ENCODE measurements at regions not wholly inside any gene's neighbourhood (a gene's known extent, or its start where the extent isn't known, plus 50 kb on each side); places are given as distances from the start of the nearest gene placed in this dataset.

DNA sequence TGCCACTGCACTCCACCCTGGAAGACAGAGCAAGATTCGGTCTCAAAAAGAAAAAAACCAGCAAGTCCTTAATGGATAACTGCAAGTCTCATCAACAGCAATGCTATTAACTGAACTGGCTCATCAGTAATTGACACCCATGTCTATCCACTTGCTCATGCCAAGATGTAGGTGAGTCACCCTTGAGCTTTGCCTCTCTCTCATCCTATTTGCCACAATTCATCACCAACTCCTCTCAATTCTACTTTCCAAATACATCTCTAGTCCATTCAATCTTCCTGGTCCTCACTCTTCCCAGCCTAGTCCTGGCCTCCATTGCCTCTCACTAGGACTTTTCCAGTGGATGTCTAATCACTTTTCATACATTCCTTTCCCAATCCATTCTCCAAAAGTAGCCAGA is 103.7 kb upstream of the PRMT6 start:
- DNase-seq, result no peak

DNA sequence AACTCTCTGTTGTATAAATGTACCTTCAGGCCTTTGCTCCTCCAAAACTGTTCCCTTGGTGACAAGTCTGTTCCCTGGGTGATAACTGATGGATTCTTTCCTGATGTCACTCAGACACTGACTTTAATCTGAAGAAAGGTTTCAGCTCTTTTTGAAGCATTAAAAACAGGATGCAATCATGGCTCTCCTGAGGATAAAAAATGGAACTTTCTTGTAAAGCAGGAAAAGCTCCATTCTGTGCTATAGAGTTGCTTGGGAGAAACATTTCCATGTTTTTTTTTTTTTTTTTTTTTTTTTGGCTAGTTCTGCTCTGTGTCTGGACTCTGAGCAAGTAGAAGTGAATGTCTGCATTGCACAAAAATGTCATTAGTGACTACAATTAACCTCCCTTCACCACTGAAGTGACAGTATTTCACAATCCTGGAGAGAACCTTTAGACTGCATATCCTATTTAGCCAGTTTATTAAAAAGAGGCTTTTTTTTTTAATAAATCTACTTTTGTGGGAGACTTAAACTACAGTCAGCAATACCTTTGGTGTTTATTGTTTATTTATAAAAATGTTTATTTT is 101.7 kb upstream of the PRMT6 start:
- no peak for DNase-seq

DNA sequence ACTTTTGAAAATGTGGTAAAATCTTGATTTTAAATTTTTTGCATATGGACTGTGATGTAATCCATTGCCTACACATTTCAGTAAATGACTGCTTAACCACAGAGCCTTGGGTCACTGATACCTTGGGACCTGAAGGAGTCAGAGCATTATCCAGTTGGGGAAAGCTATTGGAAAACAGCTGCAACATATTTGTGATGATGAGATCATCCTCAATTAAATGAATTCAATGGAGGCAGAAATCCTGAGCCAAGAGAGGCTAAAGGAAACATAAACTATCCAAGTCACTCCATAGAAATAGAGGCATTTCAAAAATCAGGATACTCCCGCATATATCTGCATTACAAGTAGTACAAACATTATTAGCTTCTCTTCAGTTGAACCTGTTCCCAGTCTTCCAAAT is 99.8 kb upstream of the PRMT6 start:
- no peak for DNase-seq

DNA sequence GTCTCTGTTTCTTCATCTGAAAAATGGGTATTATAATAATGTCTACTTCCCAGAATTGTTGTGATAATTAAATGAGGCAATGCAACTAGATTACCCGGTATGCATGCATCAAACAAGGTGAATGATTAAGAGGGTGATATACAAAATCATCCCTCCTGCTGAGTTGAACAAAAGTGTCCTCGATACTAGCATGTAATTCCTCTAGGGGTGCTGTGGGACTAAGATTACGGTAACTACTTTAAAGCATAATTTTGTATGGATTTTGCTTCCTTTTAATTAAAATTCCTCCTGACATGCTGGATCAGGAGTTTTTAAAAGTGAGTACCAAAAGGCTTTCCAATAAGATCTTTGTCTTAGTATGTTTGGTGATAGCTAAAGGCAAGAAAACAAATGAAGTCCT is 98.7 kb upstream of the PRMT6 start:
- no peak for DNase-seq

DNA sequence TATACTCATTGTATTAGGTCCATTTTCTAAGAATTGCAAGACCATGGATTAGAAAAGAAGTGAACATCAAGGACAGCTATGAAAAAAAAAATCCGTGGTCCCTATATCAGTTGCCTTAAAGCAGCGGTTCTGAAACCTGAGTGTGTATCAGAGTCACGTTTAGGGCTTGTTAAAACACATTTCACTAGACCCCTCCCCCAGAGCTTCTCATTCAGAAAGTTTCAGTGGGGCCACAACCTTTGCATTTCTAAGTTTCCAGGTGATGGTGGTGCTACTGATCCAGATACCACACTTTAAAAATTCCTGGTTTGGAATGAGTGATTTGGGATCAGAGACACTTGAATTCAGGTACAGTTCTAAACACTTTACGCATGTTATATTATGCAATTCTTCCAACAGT is 96.1 kb upstream of the PRMT6 start:
- no peak for DNase-seq

- DNase-seq, result no peak
These were observed 94.8 kb upstream of the PRMT6 start for GRCh38 chr1:106961646-106962045.

- DNase-seq, result no peak
These were observed 93.9 kb upstream of the PRMT6 start for GRCh38 chr1:106962591-106962990.

GRCh38 chr1:106964495-106964894 is 92.0 kb upstream of the PRMT6 start:
- DNase-seq, result no peak

GRCh38 chr1:106968644-106969043 is 87.8 kb upstream of the PRMT6 start:
- DNase-seq, result no peak

DNA sequence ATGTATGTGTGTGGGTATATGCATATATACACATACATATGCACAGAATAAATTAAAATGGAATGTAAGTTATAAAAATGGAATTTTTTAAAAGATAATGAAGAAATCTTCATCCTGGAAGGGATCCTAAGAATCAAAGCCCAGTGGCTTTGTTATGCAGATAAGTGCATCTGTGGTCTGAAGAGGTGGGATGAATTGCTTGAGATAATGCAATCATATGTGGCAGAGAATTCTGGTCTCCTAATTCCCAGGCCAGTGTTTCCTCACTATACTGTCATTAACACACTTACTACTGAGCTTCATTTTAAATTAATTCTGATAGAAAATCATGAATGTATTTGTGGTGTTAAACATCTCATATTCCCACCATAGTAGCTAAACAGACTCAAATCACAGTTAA is 86.7 kb upstream of the PRMT6 start:
- no peak for DNase-seq

DNA sequence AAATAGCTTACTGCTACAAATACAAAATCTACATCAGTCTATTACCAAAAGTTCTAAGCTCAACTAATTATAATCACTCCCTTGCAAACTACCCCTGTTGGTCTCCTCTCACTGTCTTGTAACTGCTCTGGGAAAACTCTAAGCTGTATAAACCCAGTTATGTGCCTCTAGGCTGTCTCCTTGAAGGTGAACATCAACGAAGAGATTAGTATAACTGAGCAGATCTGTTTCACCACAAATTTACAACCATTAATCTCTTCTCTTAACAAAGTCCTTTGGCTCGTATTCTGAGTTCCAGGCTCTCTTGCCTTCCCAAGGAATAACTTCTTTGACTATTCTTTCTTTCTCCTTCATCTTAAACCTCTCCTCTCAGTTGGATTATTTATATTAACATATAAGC is 84.4 kb upstream of the PRMT6 start:
- no peak for DNase-seq

GRCh38 chr1:106975944-106976343 is 80.5 kb upstream of the PRMT6 start:
- DNase-seq, result no peak

GRCh38 chr1:106978477-106979322 is 77.8 kb upstream of the PRMT6 start:
- no peak for DNase-seq

GRCh38 chr1:106979371-106979770 is 77.1 kb upstream of the PRMT6 start:
- no peak for DNase-seq

GRCh38 chr1:106980121-106980520 is 76.4 kb upstream of the PRMT6 start:
- DNase-seq, result no peak

GRCh38 chr1:106984801-106985200 is 71.7 kb upstream of the PRMT6 start:
- DNase-seq, result no peak

- DNase-seq, result no peak
These were observed 69.9 kb upstream of the PRMT6 start for GRCh38 chr1:106986603-106987002.

GRCh38 chr1:106995970-106996369 is 60.5 kb upstream of the PRMT6 start:
- no peak for DNase-seq

DNA sequence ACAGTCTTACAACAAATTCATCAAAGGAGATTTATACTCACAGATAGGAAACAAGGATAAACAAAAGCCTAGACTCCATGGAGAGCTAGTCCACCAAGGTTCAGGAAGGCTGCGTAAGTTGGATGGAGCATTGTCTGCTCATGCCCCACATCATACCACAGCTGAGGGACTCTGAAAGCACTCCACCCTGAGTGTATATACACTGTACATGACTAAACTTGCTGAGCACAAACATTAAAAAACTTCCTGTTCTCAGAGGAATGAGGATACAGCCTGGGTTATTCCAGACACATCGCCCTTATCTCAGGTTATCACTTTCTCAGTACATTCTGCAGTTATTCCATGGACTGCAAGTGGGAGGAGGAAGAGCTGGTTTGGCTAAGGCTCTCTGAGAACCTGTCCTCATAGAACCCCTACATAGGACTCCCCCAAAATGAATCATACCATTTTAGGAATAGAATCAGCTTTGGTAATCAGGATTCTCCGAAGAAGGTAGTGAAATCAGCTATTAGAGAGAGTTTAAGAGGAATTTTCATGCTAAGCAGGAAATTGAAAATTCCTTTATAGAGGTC is 58.0 kb upstream of the PRMT6 start:
- DNase-seq, result no peak

- DNase-seq, result no peak
These were observed 55.6 kb upstream of the PRMT6 start for GRCh38 chr1:107000902-107001301.

DNA sequence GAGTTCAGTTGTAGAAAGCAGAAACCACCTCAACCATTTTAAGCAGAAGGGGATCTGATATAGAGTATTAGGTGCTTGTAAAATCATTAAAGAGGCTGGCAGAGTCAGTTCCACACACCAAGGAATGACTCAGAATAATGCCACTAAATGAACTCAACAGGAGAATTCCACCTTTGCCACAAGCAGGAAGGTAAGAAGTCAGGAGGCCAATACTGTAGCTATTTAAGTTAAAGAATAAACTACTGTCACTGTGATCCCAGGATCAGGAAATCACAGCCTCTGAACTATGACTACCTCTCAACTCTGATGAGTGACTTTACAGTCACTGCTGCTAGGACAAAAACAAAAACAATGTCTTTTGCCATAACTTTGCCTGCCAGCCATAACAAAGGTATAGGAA is 52.5 kb upstream of the PRMT6 start:
- DNase-seq, result no peak

- DNase-seq, result no peak
These were observed 52.1 kb upstream of the PRMT6 start for GRCh38 chr1:107004421-107004820.
